GM12864 (cell line): ENCODE measurements at regions not wholly inside any gene's neighbourhood (a gene's known extent, or its start where the extent isn't known, plus 50 kb on each side); places are given as distances from the start of the nearest gene placed in this dataset.

Experiments
- DNase-seq: peaks from one replicate; pipeline ENCODE4 v3.0.0-alpha.2; 2011; ENCODE audit warnings: low read depth
- H3K4me3 ChIP-seq: 2 replicates; pipeline ENCODE4 v1.5.1; 2011; ENCODE audit warnings: mild to moderate bottlenecking, low read depth, low read length, control low read depth
- TF ChIP-seq, protein P1 (sequence below): IDR thresholded peaks from 2 replicates; pipeline ENCODE4 v1.5.1; 2011; ENCODE audit warnings: low read depth, mild to moderate bottlenecking, moderate library complexity, low read length, control low read depth, inconsistent platforms; ENCODE audit errors: missing control alignments

DNA sequence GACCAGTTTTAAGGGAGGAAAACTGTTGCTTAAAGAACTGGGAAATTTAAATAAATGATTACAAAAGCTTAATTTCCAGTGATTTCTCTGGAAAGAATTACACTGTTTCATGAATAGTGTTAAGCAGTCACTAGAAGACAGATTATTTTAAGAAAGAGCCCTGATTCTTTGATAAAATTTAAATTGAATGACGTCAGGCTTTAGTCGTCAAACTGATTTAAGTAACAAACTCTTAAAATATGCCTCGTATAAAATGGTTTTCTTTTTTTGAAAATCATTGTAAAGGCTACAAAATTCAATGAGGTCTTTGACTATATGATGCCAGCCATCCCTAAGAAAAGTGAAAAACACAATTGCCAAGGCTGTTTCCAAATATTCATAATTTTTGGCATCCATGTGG lies 465.0 kb downstream of the NR4A2 start:
- TF ChIP-seq, protein P1, sequence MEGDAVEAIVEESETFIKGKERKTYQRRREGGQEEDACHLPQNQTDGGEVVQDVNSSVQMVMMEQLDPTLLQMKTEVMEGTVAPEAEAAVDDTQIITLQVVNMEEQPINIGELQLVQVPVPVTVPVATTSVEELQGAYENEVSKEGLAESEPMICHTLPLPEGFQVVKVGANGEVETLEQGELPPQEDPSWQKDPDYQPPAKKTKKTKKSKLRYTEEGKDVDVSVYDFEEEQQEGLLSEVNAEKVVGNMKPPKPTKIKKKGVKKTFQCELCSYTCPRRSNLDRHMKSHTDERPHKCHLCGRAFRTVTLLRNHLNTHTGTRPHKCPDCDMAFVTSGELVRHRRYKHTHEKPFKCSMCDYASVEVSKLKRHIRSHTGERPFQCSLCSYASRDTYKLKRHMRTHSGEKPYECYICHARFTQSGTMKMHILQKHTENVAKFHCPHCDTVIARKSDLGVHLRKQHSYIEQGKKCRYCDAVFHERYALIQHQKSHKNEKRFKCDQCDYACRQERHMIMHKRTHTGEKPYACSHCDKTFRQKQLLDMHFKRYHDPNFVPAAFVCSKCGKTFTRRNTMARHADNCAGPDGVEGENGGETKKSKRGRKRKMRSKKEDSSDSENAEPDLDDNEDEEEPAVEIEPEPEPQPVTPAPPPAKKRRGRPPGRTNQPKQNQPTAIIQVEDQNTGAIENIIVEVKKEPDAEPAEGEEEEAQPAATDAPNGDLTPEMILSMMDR: no peak
- no peak for DNase-seq
- no peak overlapping the region for H3K4me3 ChIP-seq

DNA sequence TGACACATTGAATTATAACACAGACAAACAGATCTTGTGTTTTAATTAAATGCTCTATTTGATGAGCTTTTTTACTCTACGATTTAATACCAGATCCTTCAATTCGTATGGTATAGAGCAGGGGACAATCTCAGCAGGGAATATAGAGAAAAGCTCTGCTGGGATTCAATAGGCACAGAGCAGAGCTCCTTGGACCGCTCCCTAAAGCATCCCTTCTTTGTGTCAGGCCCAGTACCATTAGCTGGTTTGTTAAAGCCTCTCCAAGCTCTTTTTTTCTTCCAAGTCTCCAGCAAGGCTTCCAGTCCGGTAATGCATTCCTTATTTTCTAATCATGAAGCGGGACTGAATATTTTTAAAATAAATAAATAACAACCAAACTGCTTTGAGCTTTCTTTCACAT lies 466.0 kb downstream of the NR4A2 start:
- DNase-seq: no peak
- H3K4me3 ChIP-seq: no peak overlapping the region
- TF ChIP-seq, protein P1: no peak

DNA sequence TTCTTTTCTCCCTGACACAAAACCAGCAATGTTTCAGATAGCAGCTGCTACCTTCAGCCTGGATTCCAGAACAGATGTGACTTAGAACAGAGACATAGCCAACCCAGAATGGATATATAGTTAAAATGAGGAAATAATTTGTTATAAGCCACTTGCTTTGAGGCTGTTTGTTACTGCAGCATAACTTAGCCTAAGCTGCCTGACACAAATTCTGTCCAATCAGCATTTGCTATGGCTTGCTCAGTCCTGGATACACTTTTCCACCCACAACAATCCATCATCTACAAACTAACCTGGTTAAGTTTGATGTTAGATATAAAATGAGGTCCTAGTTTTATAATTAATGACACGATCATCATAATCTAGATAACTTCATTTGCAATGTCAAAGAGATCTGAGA lies 480.4 kb downstream of the NR4A2 start:
- DNase-seq: no peak
- TF ChIP-seq, protein P1: no peak
- H3K4me3 ChIP-seq: no peak overlapping the region

DNA sequence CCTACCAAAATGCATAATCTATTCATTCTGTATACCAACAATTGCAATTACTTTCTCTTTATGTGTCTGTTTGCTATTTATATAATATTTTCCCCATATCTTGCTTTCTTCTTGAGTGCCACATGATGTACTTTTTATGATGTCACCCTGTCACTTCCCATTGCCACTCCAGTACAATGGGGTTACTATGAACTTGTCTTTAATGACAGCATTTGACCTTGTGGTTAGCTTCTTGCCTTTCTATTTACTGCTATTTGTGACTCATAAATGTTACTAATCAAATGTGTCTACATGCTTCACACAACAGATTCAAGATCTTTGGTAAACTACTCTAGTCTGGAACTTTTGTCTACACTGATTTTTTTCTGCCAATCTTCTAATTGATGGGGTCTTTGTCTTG lies 486.3 kb downstream of the NR4A2 start:
- TF ChIP-seq, protein P1: no peak
- H3K4me3 ChIP-seq: no peak overlapping the region
- no peak for DNase-seq

DNA sequence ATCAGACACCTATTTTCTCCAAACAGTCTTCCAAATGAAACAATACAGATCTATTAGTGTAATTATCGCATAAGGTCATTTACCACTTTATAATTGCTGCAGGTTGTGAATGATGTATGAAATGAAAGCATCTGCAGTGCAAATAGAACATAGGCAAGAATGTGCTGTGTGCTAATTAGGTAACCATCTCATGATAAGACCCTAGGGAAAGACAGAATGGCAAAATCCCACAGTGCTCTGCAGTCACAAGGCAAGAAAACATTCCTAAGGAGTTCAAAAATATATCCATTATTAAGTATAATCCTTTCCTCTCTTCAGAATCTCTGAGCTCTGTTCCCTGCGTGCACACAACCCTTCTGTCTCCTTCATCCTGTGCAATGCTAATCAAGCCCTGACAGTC lies 488.1 kb downstream of the NR4A2 start:
- no peak for DNase-seq
- H3K4me3 ChIP-seq: no peak overlapping the region
- TF ChIP-seq, protein P1: no peak

DNA sequence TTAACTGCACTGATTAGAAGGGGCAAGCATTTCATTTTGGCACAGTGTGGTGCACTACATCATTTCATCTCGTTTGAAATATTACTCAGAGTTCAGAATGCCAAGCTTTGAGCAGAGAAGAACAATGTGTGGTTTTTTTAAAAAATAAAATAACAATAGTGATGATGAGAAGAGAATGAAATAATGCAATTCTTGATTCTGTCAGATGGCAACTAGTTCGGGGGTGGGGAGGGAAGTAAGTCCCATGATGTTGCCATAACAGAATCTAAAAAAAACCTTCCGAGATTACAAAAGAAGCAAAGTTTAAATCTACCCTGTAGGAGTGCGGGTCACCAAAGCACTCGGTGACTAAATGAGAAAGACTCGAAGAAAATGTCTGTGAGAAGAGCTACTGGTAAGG lies 490.4 kb downstream of the NR4A2 start:
- DNase-seq: no peak
- TF ChIP-seq, protein P1: no peak
- H3K4me3 ChIP-seq: no peak overlapping the region

DNA sequence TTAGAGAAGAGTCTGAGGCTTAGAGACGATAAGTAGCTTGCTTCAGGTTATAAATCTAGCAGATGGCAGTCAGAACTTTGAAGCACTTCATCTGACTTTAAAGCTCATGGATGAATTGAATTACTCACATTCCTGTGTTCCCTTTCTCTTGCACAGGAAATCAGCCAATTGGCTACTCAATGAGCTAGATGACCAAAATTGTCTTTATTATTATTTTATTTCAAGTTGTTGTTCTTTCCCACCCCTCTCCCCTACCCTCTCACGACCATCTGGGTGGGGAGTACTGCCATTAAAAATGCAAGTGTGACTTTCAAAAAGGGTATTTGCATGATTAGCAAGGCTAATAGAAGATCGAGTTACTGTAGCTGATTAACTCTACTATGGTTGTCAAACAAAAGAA lies 491.1 kb downstream of the NR4A2 start:
- TF ChIP-seq, protein P1: no peak
- no peak overlapping the region for H3K4me3 ChIP-seq
- no peak for DNase-seq
